GM23248 (cell line): ENCODE measurements at regions not wholly inside any gene's neighbourhood (a gene's known extent, or its start where the extent isn't known, plus 50 kb on each side); places are given as distances from the start of the nearest gene placed in this dataset.

ENCODE experiments used
- DNase-seq: peaks from one replicate; pipeline ENCODE4 v3.0.0-alpha.2; 2015
- H2AFZ ChIP-seq: fragments of 200-600 bp; sonication (generic); 2 replicates; pipeline ENCODE4 v1.6.1; 2016; ENCODE audit warnings: antibody characterized with exemption
- H3F3A ChIP-seq: fragments of 200-600 bp; sonication (generic); 2 replicates; pipeline ENCODE4 v1.6.1; 2016; ENCODE audit warnings: mild to moderate bottlenecking, antibody characterized with exemption, mixed run types; ENCODE audit not compliant: insufficient read depth
- H3K27ac ChIP-seq: fragments of 200-600 bp; sonication (generic); 2 replicates; pipeline ENCODE4 v1.5.1; 2016; ENCODE audit warnings: mild to moderate bottlenecking
- H3K27me3 ChIP-seq: fragments of 200-600 bp; sonication (generic); replicated peaks from 2 replicates; pipeline ENCODE4 v1.6.1; 2016; ENCODE audit warnings: mild to moderate bottlenecking; ENCODE audit not compliant: insufficient read depth
- H3K36me3 ChIP-seq: fragments of 200-600 bp; sonication (generic); 2 replicates; pipeline ENCODE4 v1.6.1; 2016; ENCODE audit warnings: low read depth, mild to moderate bottlenecking
- H3K4me1 ChIP-seq: fragments of 200-600 bp; sonication (generic); 2 replicates; pipeline ENCODE4 v1.6.1; 2016; ENCODE audit warnings: mild to moderate bottlenecking; ENCODE audit not compliant: insufficient read depth
- H3K4me2 ChIP-seq: fragments of 200-600 bp; sonication (generic); one replicate; pipeline ENCODE4 v1.6.1; 2016; ENCODE audit warnings: mild to moderate bottlenecking; ENCODE audit not compliant: unreplicated experiment
- H3K4me3 ChIP-seq: fragments of 200-600 bp; sonication (generic); 2 replicates; pipeline ENCODE4 v1.5.1; 2016; ENCODE audit warnings: mild to moderate bottlenecking
- H3K79me2 ChIP-seq: fragments of 200-600 bp; sonication (generic); 2 replicates; pipeline ENCODE4 v1.6.1; 2016; ENCODE audit warnings: mild to moderate bottlenecking; ENCODE audit not compliant: insufficient read depth
- H3K9ac ChIP-seq: fragments of 200-600 bp; sonication (generic); 2 replicates; pipeline ENCODE4 v1.6.1; 2016; ENCODE audit warnings: mild to moderate bottlenecking
- H3K9me2 ChIP-seq: fragments of 200-600 bp; sonication (generic); 2 replicates; pipeline ENCODE4 v1.6.1; 2016; ENCODE audit warnings: mixed run types, mild to moderate bottlenecking, moderate library complexity; ENCODE audit not compliant: insufficient read depth
- H3K9me3 ChIP-seq: fragments of 200-600 bp; sonication (generic); one replicate; pipeline ENCODE4 v1.6.1; 2017; ENCODE audit warnings: low read depth
- H4K20me1 ChIP-seq: fragments of 200-600 bp; sonication (generic); 2 replicates; pipeline ENCODE4 v1.6.0; 2016; ENCODE audit not compliant: insufficient read depth
- EZH2 ChIP-seq: fragments of 200-600 bp; sonication (generic); IDR thresholded peaks from 2 replicates; pipeline ENCODE4 v1.6.1; 2018; ENCODE audit warnings: antibody characterized with exemption, mild to moderate bottlenecking; ENCODE audit not compliant: insufficient read depth, poor library complexity, severe bottlenecking
- EZH2phosphoT487 ChIP-seq: fragments of 200-600 bp; sonication (generic); IDR thresholded peaks from 2 replicates; pipeline ENCODE4 v1.6.1; 2018; ENCODE audit warnings: antibody characterized with exemption, moderate library complexity, mild to moderate bottlenecking, low read depth; ENCODE audit not compliant: insufficient read depth
- WGBS, 2 experiments: methylation state at CpG; one replicate each; pipeline ENCODE4 v1.1.6; 2015 to 2017; ENCODE audit warnings: low lambda C conversion rate in 2 of 2, low coverage in 1 of 2; ENCODE audit errors: missing lambda C conversion rate in 2 of 2; 5-methylcytosine and 5-hydroxymethylcytosine counted together
- in situ Hi-C: fragments of 300-500 bp; cut with MboI; formaldehyde crosslinking; loops from 2 replicates; pipeline ENCODE4 v1.15.0; 2020

- H3K27me3 ChIP-seq = no peaks in the 10 kb centered on the region
- H3K36me3 ChIP-seq = no peaks in the 10 kb centered on the region
- peaks cover 8% of the 10 kb centered on the region for H3F3A ChIP-seq
- 96 to 97% methylated on average over 3 of the region's 3 CpGs for WGBS, 2 experiments
- no peaks in the 10 kb centered on the region for H3K79me2 ChIP-seq
- H2AFZ ChIP-seq = no peak overlapping the region
- H3K4me1 ChIP-seq = peaks cover 19% of the 10 kb centered on the region
- H3K9ac ChIP-seq = no peak overlapping the region
- H3K27ac ChIP-seq = no peak overlapping the region
- no peak for TF ChIP-seq EZH2phosphoT487
- no peak for TF ChIP-seq EZH2
- H3K4me3 ChIP-seq = no peak overlapping the region
- no peaks in the 10 kb centered on the region for H3K9me3 ChIP-seq
- H3K4me2 ChIP-seq = no peak overlapping the region
- no peaks in the 10 kb centered on the region for H3K9me2 ChIP-seq
- in situ Hi-C loops = no loop called here
- H4K20me1 ChIP-seq = no peaks in the 10 kb centered on the region
- DNase-seq = no peak
Measured at GRCh38 chr9:111147041-111147440, 108.8 kb upstream of the LPAR1 start.

DNA sequence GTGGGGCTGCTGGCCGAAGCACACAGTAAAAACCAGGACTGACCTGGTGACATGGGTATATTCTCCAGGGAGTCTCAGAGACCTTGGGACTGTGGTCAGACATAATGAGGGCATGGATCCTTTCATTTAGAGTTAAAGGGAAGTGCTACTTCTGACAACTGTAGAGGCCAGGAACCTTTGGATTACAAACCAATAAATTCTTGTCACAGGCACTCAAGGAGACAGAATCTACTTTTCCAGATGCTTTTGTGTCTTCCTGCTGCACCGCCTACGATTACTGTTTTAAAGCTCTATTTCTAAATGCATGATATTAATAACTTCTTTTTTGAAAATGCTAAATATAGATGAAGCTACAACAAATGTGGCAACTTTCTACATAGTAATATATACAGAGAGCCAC is 106.5 kb upstream of the LPAR1 start:
- DNase-seq = no peak
- Histone ChIP-seq H3K4me3 (no peak overlapping the region), H3K9me3 (no peaks in the 10 kb centered on the region), H2AFZ (no peak overlapping the region), H3K4me2 (no peak overlapping the region), H3K27ac (no peak overlapping the region), H3K36me3 (no peaks in the 10 kb centered on the region), H3K4me1 (peaks cover 19% of the 10 kb centered on the region), H3F3A (peaks cover 8% of the 10 kb centered on the region), H3K9ac (no peak overlapping the region), H3K9me2 (no peaks in the 10 kb centered on the region), H3K79me2 (no peaks in the 10 kb centered on the region), H3K27me3 (no peaks in the 10 kb centered on the region), H4K20me1 (no peaks in the 10 kb centered on the region)
- in situ Hi-C loops = no loop called here
- TF ChIP-seq EZH2 (no peak), EZH2phosphoT487 (no peak)
- 96 to 100% methylated on average over 3 of the region's 3 CpGs for WGBS, 2 experiments

DNA sequence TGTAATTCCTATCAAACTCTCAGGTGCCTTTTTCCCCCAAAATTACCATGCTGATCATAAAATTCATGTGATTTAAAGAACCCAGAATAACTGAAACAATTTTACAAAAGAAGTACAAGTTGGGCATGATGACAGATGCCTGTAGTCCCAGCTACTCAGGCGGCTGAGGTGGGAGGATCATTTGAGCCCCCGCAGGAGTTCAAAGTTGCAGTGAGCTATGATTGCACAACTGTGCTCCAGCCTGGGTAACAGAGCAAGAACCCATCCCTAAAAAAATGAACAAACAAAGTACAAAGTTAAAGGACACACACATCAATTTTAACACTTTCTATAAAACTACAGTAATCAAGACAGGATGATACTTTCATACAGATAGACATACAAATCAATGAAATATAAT is 97.9 kb upstream of the LPAR1 start:
- in situ Hi-C loops = no loop called here
- H3K4me2 ChIP-seq = no peak overlapping the region
- H3K9me2 ChIP-seq = no peaks in the 10 kb centered on the region
- no peak overlapping the region for H3K9ac ChIP-seq
- DNase-seq = no peak
- no peaks in the 10 kb centered on the region for H3K27me3 ChIP-seq
- no peaks in the 10 kb centered on the region for H3K79me2 ChIP-seq
- no peaks in the 10 kb centered on the region for H3K9me3 ChIP-seq
- H3K27ac ChIP-seq = no peak overlapping the region
- no peaks in the 10 kb centered on the region for H3K4me1 ChIP-seq
- TF ChIP-seq EZH2phosphoT487 = no peak
- TF ChIP-seq EZH2 = no peak
- H2AFZ ChIP-seq = no peak overlapping the region
- 53 to 54% methylated on average over 2 of the region's 2 CpGs for WGBS, 2 experiments
- H3K36me3 ChIP-seq = no peaks in the 10 kb centered on the region
- no peak overlapping the region for H3K4me3 ChIP-seq
- no peaks in the 10 kb centered on the region for H4K20me1 ChIP-seq
- no peaks in the 10 kb centered on the region for H3F3A ChIP-seq

DNA sequence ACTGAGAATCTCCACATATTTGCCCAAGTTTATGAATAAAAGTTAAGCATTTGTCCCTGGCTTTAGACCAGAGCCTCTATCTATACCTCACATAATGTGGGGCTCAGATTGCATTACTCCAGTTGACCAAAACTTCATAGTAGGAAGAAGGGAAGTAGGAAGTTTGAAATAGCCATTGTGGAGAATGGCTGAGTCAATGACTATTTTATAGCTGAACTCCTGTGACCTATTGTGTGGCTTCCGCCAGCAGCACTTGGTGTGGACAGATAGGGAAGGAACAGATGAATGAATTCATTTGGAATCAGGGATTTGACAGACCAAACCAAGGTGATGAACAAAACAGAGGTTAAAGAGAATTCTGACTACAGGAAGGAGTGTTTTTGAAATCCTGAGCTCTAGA is 92.9 kb upstream of the LPAR1 start:
- WGBS, 2 experiments = 89 to 92% methylated on average over 1 of the region's 1 CpG

DNA sequence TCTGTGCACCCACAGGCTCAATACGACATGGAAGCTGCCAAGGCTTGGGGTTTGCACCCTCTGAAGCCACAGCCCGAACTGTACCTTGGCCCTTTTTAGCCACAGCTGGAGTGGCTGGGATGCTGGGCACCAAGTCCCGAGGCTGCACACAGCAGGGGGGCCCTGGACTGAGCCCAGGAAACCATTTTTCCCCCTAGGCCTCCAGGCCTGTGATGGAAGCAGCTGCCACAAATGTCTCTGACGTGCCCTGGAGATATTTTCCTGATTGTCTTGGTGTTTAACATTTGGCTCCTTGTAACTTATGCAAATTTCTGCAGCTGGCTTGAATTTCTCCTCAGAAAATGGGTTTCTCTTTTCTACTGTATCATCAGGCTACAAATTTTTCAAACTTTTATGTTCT is 82.3 kb upstream of the LPAR1 start:
- in situ Hi-C loops = no loop called here
- Histone ChIP-seq H3K4me1 (peaks cover 22% of the 10 kb centered on the region), H3K4me3 (no peak overlapping the region), H4K20me1 (no peaks in the 10 kb centered on the region), H3K36me3 (no peaks in the 10 kb centered on the region), H3K27ac (no peak overlapping the region), H3K27me3 (no peaks in the 10 kb centered on the region), H3K4me2 (no peak overlapping the region), H3F3A (peaks cover 24% of the 10 kb centered on the region), H3K79me2 (no peaks in the 10 kb centered on the region), H3K9me2 (no peaks in the 10 kb centered on the region), H3K9ac (no peak overlapping the region), H2AFZ (no peak overlapping the region), H3K9me3 (no peaks in the 10 kb centered on the region)
- DNase-seq = no peak
- 59 to 64% methylated on average over 4 of the region's 4 CpGs for WGBS, 2 experiments
- TF ChIP-seq EZH2phosphoT487 (no peak), EZH2 (no peak)

More for the DNA sequence above, 92.9 kb upstream of the LPAR1 start:
- no peaks in the 10 kb centered on the region for H3K9me3 ChIP-seq
- H3K27me3 ChIP-seq = no peaks in the 10 kb centered on the region
- H3K27ac ChIP-seq = no peak overlapping the region
- H3K79me2 ChIP-seq = no peaks in the 10 kb centered on the region
- no peak overlapping the region for H3K9ac ChIP-seq
- H3K4me3 ChIP-seq = no peak overlapping the region
- H4K20me1 ChIP-seq = no peaks in the 10 kb centered on the region
- TF ChIP-seq EZH2 (no peak), EZH2phosphoT487 (no peak)
- H3K4me1 ChIP-seq = no peaks in the 10 kb centered on the region
- in situ Hi-C loops = no loop called here
- no peaks in the 10 kb centered on the region for H3K36me3 ChIP-seq
- no peak overlapping the region for H2AFZ ChIP-seq
- H3F3A ChIP-seq = no peaks in the 10 kb centered on the region
- DNase-seq = no peak
- no peaks in the 10 kb centered on the region for H3K9me2 ChIP-seq
- no peak overlapping the region for H3K4me2 ChIP-seq
